Naive B cell (primary cell): ENCODE measurements at regions not wholly inside any gene's neighbourhood (a gene's known extent, or its start where the extent isn't known, plus 50 kb on each side); places are given as distances from the start of the nearest gene placed in this dataset.
"Not testable (repeated sequence)": the region's sequence is repeated elsewhere in the genome, so short reads cannot be mapped to it uniquely, and the experiment has no call there.

ENCODE experiments used
- ATAC-seq, 2 donors: fragments of 150-1000 bp; cut with Tn5 transposase; 2 replicates each; pipeline ENCODE4 v1.10.0; 2021; ENCODE audit warnings: low read depth in 2 of 2, mild to moderate bottlenecking in 2 of 2, moderate library complexity in 2 of 2
- DNase-seq: peaks from one replicate; pipeline ENCODE4 v3.0.0; 2022
- H3K27ac Mint-ChIP-seq, 6 donors: one replicate each; pipeline ENCODE4 v1.8.0; 2020 to 2022; ENCODE audit warnings: mild to moderate bottlenecking in 6 of 6, mixed read lengths in 6 of 6, moderate library complexity in 5 of 6, inconsistent platforms in 2 of 6
- H3K27me3 Mint-ChIP-seq, 3 donors: one replicate each; pipeline ENCODE4 v1.8.0; 2021 to 2022; ENCODE audit warnings: mixed read lengths in 3 of 3, mild to moderate bottlenecking in 1 of 3
- H3K36me3 Mint-ChIP-seq, 2 donors: one replicate each; pipeline ENCODE4 v1.8.0; 2020 to 2022; ENCODE audit warnings: mixed read lengths in 2 of 2, inconsistent platforms in 1 of 2, mild to moderate bottlenecking in 1 of 2
- H3K4me1 Mint-ChIP-seq, 3 donors: one replicate each; pipeline ENCODE4 v1.8.0; 2020 to 2022; ENCODE audit warnings: mixed read lengths in 3 of 3, inconsistent platforms in 1 of 3, mild to moderate bottlenecking in 1 of 3, moderate library complexity in 1 of 3
- H3K4me3 Mint-ChIP-seq, 8 donors: one replicate each; pipeline ENCODE4 v1.8.0; 2020 to 2022; ENCODE audit warnings: mild to moderate bottlenecking in 8 of 8, mixed read lengths in 8 of 8, moderate library complexity in 8 of 8, inconsistent platforms in 2 of 8
- H3K9me3 Mint-ChIP-seq, 7 donors: one replicate each; pipeline ENCODE4 v1.8.0; 2020 to 2022; ENCODE audit warnings: mixed read lengths in 7 of 7, mild to moderate bottlenecking in 5 of 7, inconsistent platforms in 2 of 7, moderate library complexity in 1 of 7

- ATAC-seq, H3K36me3 Mint-ChIP-seq, H3K9me3 Mint-ChIP-seq, DNase-seq, H3K4me3 Mint-ChIP-seq, H3K4me1 Mint-ChIP-seq, H3K27me3 Mint-ChIP-seq, H3K27ac Mint-ChIP-seq: not testable (repeated sequence)
Measured at GRCh38 chr6:26720663-26721218, 61.2 kb upstream of the ZNF322 start.

DNA sequence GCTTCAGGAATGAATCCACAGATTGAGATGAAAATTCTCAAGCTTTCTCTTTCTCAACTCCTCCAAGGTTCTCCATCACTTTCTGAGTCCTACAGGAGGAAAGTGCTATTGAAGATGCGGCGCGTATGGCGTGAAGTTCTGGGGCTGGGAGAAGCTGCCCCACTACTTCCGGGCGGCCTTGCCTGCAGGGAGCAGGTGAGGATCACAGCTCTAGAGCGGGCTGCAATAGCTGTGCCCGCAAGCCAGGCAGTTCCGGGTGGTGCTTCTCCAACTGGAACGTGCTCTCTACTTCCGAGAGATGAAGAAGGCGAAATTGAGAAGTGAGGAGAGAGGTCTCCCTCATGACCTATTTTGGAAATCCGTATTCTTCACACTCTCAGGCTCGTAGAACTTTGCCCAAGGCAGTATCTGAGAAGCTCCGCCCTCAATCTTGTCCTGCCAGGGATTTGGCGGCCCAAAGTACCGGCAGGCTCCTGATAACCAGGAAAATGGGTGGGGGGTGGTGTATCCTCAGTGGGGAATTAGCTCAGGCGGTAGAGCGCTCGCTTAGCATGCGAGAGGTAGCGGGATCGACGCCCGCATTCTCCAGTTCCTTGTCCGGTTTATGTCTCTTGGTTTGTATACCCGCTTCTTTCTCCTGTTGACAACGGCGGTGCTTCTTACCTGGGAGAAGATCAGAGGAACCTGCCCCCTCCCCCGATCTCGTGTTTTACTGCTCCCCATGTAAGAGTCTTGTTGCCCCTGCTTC, 70.6 kb upstream of the ZNF322 start:
- H3K9me3 Mint-ChIP-seq, H3K4me1 Mint-ChIP-seq, ATAC-seq, H3K4me3 Mint-ChIP-seq, H3K27me3 Mint-ChIP-seq, H3K27ac Mint-ChIP-seq, H3K36me3 Mint-ChIP-seq, DNase-seq: not testable (repeated sequence)

DNA sequence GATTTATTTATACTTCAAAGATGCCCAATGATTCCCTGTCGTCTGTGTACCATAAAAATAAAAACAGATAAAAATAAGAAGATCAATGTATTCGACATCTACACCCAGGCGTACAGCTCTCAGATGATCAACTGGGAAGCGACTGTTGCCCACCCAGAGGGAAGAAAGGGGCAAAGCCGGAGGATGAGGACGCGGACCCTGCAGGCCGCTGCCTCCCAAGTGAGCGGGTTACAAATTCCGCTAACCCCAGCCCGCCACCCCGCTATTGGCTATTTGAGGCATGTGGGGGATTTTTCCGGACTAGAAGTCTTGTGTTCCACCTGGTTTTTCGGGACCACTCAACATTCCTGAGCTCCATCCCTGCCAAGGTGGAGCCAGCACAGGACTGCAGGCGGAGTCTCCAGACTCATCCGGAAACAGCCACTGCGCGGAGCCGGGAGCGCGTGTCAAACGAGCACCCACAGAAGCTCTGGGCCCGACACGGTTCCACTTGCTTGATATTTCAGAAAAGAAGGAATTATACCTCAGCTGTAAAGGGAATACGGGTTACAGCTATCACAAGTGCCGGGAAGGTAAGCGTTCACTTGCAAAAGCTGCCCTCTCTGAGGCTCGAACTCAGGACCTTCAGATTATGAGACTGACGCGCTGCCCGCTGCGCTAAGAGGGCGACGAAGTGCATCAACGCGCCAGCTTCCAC, 75.4 kb upstream of the ZNF322 start:
- H3K4me3 Mint-ChIP-seq, DNase-seq, ATAC-seq, H3K36me3 Mint-ChIP-seq, H3K27me3 Mint-ChIP-seq, H3K27ac Mint-ChIP-seq, H3K4me1 Mint-ChIP-seq, H3K9me3 Mint-ChIP-seq: not testable (repeated sequence)

DNA sequence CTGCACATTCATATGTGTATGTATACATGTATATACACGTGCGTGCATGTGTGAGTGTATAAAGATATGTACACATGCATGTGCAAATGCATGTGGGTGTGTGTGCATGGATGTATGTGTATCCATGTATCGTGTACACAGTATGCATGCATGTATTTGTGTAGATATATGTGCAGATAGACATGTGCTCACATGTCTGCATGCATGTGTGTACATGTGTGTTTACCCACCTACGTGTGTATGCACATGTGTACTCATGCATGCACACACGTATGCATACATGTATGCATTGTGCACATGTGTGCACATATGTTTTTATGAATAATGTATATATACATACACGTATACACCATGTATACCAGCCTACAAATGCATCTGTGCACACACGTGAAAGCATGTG, 80.3 kb upstream of the ZNF322 start:
- Mint-ChIP-seq H3K9me3 (peaks cover 0 to 21% (median 15%) of the 10 kb centered on the region in 7 donors), H3K4me3 (no peak overlapping the region)

DNA sequence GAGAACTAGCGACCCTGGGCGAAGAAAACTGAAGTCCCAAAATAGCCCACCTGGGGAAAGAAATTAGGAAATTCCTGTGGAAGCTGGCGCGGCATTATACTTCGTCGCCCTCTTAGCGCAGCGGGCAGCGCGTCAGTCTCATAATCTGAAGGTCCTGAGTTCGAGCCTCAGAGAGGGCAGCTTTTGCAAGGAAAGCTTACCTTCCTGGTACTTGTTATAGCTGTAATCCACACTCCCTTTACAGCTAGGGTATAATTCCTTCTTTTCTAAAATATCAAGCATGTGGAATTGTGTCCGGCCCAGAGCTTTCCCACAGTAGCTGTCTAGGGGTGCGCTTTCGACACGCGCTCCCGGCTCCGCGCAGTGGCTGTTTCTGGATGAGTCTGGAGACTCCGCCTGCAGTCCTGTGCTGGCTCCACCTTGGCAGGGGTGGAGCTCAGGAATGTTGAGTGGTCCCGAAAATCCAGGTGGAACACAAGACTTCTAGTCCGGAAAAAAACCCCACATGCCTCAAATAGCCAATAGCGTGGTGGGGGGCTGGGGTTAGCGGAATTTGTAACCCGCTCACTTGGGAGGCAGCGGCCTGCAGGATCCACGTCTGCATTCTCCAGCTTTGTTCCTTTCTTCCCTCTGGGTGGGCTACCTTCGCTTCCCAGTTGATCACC, 83.7 kb upstream of the ZNF322 start:
- Mint-ChIP-seq H3K4me1 (peaks cover 0 to 5% (median 0%) of the 10 kb centered on the region in 3 donors), H3K36me3 (peaks cover 0 to 23% of the 10 kb centered on the region in 2 donors), H3K9me3 (peaks cover 0 to 31% (median 26%) of the 10 kb centered on the region in 7 donors), H3K27me3 (peaks cover 41 to 50% (median 43%) of the 10 kb centered on the region in 3 donors), H3K27ac (peak overlapping the region in 4 of 6 donors; percentile 52 to 91 (median 76)), H3K4me3 (peak overlapping the region in 3 of 8 donors; percentile 12 to 73 (median 35))
- no peak for DNase-seq
- no peak for ATAC-seq

More for the DNA sequence above, 80.3 kb upstream of the ZNF322 start:
- ATAC-seq (no peak), DNase-seq (no peak)
- Mint-ChIP-seq H3K36me3 (peaks cover 0 to 17% of the 10 kb centered on the region in 2 donors), H3K27ac (no peak overlapping the region), H3K27me3 (peaks cover 23 to 30% (median 27%) of the 10 kb centered on the region in 3 donors), H3K4me1 (peaks cover 0 to 5% (median 0%) of the 10 kb centered on the region in 3 donors)

GRCh38 chr6:26743941-26744699, 84.6 kb upstream of the ZNF322 start:
- Mint-ChIP-seq H3K9me3 (peaks cover 0 to 35% (median 30%) of the 10 kb centered on the region in 7 donors), H3K4me3 (peak overlapping the region in 6 of 8 donors; percentile 12 to 76 (median 50)), H3K36me3 (peaks cover 0 to 26% of the 10 kb centered on the region in 2 donors), H3K27ac (peak overlapping the region in 5 of 6 donors; percentile 49 to 91 (median 79)), H3K4me1 (peaks cover 0 to 5% (median 0%) of the 10 kb centered on the region in 3 donors), H3K27me3 (peaks cover 49 to 59% (median 51%) of the 10 kb centered on the region in 3 donors)
- ATAC-seq (no peak), DNase-seq (no peak)

- not testable (repeated sequence) for ATAC-seq, DNase-seq, H3K4me1 Mint-ChIP-seq
- Mint-ChIP-seq H3K9me3 (peaks cover 0 to 43% (median 31%) of the 10 kb centered on the region in 7 donors), H3K27ac (peak overlapping the region in 2 of 6 donors; percentile 90 to 95), H3K36me3 (peaks cover 0 to 26% of the 10 kb centered on the region in 2 donors), H3K4me3 (peak overlapping the region in 2 of 8 donors; percentile 37 to 73), H3K27me3 (peaks cover 50 to 65% (median 54%) of the 10 kb centered on the region in 3 donors)
Measured at GRCh38 chr6:26744837-26745282, 85.3 kb upstream of the ZNF322 start.

GRCh38 chr6:26745964-26746363, 86.4 kb upstream of the ZNF322 start:
- Mint-ChIP-seq H3K27me3 (peaks cover 54 to 69% (median 58%) of the 10 kb centered on the region in 3 donors), H3K9me3 (peaks cover 0 to 46% (median 31%) of the 10 kb centered on the region in 7 donors), H3K4me3 (peak overlapping the region in 1 of 8 donors; percentile 64), H3K36me3 (peaks cover 0 to 26% of the 10 kb centered on the region in 2 donors), H3K27ac (peak overlapping the region in 1 of 6 donors; percentile 90)
- not testable (repeated sequence) for DNase-seq, ATAC-seq, H3K4me1 Mint-ChIP-seq

DNA sequence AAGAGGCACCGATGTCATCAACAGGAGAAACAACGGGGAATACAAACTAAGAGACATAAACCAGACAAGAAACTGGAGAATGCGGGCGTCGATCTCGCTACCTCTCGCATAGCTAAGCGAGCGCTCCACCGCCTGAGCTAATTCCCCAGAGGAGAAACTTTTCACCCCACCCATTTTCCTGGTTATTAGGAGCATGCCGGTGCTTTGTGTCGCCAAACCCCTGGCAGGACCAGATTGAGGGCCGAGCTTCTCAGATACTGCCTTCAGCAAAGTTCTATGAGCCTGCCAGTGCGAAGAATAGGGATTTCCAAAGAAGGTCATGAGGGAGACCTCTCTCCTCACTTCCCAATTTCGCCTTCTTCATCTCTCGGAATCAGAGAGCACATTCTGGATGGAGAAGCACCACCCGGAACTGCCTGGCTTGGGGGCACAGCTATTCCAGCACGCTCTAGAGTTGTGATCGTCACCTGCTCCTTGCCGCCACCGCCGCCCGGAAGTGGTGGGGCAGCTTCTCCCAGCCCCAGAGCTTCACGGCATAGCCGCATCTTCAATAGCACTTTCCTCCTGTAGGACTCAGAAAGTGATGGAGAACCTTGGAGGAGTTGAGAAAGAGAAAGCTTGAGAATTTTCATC, 89.7 kb upstream of the ZNF322 start:
- ATAC-seq: not testable (repeated sequence)

DNA sequence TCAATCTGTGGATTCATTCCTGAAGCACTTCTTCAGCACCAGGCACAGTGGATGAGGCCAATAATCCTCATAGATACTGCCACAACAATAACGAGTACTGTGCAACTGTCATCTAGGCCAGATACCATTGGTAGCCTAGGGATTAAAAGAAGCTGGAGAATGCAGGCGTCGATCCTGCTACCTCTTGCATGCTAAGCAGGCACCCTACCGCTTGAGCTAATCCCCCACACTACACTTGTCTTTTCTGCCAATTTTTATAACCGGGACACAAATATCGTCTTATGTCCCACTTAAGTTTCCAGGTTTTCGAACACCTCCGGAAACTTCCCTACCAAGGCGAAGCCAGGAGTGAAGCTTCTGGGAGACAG, 90.2 kb upstream of the ZNF322 start:
- Mint-ChIP-seq H3K4me3 (peak overlapping the region in 1 of 8 donors; percentile 54), H3K9me3 (peaks cover 0 to 38% (median 11%) of the 10 kb centered on the region in 7 donors), H3K27me3 (peaks cover 35 to 49% (median 36%) of the 10 kb centered on the region in 3 donors), H3K27ac (peak overlapping the region in 1 of 6 donors; percentile 18)
- not testable (repeated sequence) for H3K36me3 Mint-ChIP-seq, ATAC-seq, DNase-seq, H3K4me1 Mint-ChIP-seq

More for the DNA sequence above, 89.7 kb upstream of the ZNF322 start:
- Mint-ChIP-seq H3K4me3 (peak overlapping the region in 2 of 8 donors; percentile 3 to 54), H3K9me3 (peaks cover 0 to 40% (median 16%) of the 10 kb centered on the region in 7 donors), H3K27me3 (peaks cover 38 to 48% (median 39%) of the 10 kb centered on the region in 3 donors), H3K27ac (peak overlapping the region in 4 of 6 donors; percentile 21 to 64 (median 61))
- not testable (repeated sequence) for DNase-seq, H3K36me3 Mint-ChIP-seq, H3K4me1 Mint-ChIP-seq

GRCh38 chr6:26754212-26754611, 94.7 kb upstream of the ZNF322 start:
- DNase-seq: no peak
- Mint-ChIP-seq H3K4me1 (no peaks in the 10 kb centered on the region), H3K4me3 (peak overlapping the region in 2 of 8 donors; percentile 23 to 65), H3K9me3 (peaks cover 0 to 43% (median 12%) of the 10 kb centered on the region in 7 donors), H3K36me3 (no peaks in the 10 kb centered on the region), H3K27me3 (peaks cover 6 to 47% (median 27%) of the 10 kb centered on the region in 3 donors), H3K27ac (peak overlapping the region in 3 of 6 donors; percentile 47 to 91 (median 60))
- no peak for ATAC-seq

- peaks cover 4 to 49% (median 27%) of the 10 kb centered on the region in 3 donors for H3K27me3 Mint-ChIP-seq
- H3K4me3 Mint-ChIP-seq: peak overlapping the region in 4 of 8 donors; percentile 15 to 72 (median 52)
- not testable (repeated sequence) for DNase-seq, H3K4me1 Mint-ChIP-seq, ATAC-seq, H3K36me3 Mint-ChIP-seq
- H3K27ac Mint-ChIP-seq: peak overlapping the region in 3 of 6 donors; percentile 91 to 94 (median 92)
- H3K9me3 Mint-ChIP-seq: peaks cover 0 to 37% (median 12%) of the 10 kb centered on the region in 7 donors
Measured at GRCh38 chr6:26754801-26755200, 95.3 kb upstream of the ZNF322 start.
